GM21825 (cell line): ENCODE measurements at regions not wholly inside any gene's neighbourhood (a gene's known extent, or its start where the extent isn't known, plus 50 kb on each side); places are given as distances from the start of the nearest gene placed in this dataset.

Experiments
- ATAC-seq: cut with Tn5 transposase; IDR thresholded peaks from one replicate; pipeline ENCODE4 v1.9.1; 2021; ENCODE audit warnings: mild to moderate bottlenecking, moderate library complexity; ENCODE audit not compliant: unreplicated experiment

GRCh38 chr5:19370655-19371386, 617.2 kb downstream of the CDH18 start:
- ATAC-seq, result no peak

- no peak for ATAC-seq
Measured at GRCh38 chr5:19388391-19388790, 599.6 kb downstream of the CDH18 start.

GRCh38 chr5:19401032-19401431, 587.0 kb downstream of the CDH18 start:
- ATAC-seq, result no peak

- ATAC-seq, result no peak
Measured at GRCh38 chr5:19406576-19407365, 581.2 kb downstream of the CDH18 start.

- no peak for ATAC-seq
Measured at GRCh38 chr5:19408149-19408548, 579.9 kb downstream of the CDH18 start.

- ATAC-seq, result no peak
Measured at GRCh38 chr5:19411936-19412335, 576.1 kb downstream of the CDH18 start.
